ACC112 (cell line): ENCODE measurements at regions not wholly inside any gene's neighbourhood (a gene's known extent, or its start where the extent isn't known, plus 50 kb on each side); places are given as distances from the start of the nearest gene placed in this dataset.

ENCODE experiments used
- H2AFZ ChIP-seq: fragments of 200-600 bp; sonication (generic); one replicate; pipeline ENCODE4 v1.6.0; 2017; ENCODE audit warnings: antibody characterized with exemption, low read length; ENCODE audit not compliant: unreplicated experiment
- H3K27ac ChIP-seq: fragments of 200-600 bp; sonication (generic); 2 replicates; pipeline ENCODE4 v1.5.1; 2014; ENCODE audit warnings: low read depth, mild to moderate bottlenecking, antibody characterized with exemption, low read length, moderate library complexity
- H3K27me3 ChIP-seq: fragments of 200-600 bp; sonication (generic); 2 replicates; pipeline ENCODE4 v1.6.1; 2014; ENCODE audit warnings: mild to moderate bottlenecking, antibody characterized with exemption, low read length, moderate library complexity, mixed read lengths; ENCODE audit not compliant: insufficient read depth
- H3K36me3 ChIP-seq: fragments of 200-600 bp; sonication (generic); 2 replicates; pipeline ENCODE4 v1.6.1; 2016; ENCODE audit warnings: mild to moderate bottlenecking, antibody characterized with exemption, low read length, moderate library complexity, mixed read lengths; ENCODE audit not compliant: insufficient read depth
- H3K4me1 ChIP-seq: fragments of 200-600 bp; sonication (generic); one replicate; pipeline ENCODE4 v1.6.1; 2016; ENCODE audit warnings: low read length, mixed read lengths; ENCODE audit not compliant: insufficient read depth, unreplicated experiment, control insufficient read depth
- H3K4me3 ChIP-seq: fragments of 200-600 bp; sonication (generic); 2 replicates; pipeline ENCODE4 v1.5.1; 2014; ENCODE audit warnings: mild to moderate bottlenecking, low read depth, low read length
- H3K79me2 ChIP-seq: fragments of 200-600 bp; sonication (generic); one replicate; pipeline ENCODE4 v1.6.0; 2016; ENCODE audit warnings: low read length; ENCODE audit not compliant: control insufficient read depth, unreplicated experiment, insufficient read depth

DNA sequence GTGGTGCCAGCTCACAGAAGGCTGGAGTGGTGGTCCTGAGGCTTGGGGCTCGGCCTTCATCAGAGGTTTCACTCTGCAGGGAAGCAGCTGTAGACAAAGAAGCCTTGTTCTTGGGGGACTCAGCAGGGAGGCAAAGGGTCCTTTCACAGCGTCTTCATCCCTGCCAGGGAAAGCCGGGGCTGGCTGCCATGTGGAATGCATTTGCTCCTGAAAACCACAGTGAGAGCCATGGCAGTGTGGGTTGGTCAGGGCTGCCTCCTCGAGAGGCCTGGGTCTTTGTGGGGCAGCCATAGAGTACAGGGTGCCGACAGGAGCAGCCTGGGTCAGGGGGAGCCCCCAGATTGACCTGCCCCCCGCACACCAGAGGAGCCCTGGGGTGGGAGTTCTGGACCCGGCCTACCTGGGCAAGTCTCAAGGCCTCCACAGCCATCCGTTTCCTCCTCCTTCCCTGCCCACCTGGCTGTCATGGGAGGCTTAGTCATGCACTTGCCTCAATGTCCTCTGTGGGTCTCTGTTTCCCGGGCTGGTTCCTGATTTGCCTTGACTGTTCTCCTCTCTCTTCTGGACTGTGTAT is 144.0 kb downstream of the CDC5L start:
- no peaks in the 10 kb centered on the region for H3K79me2 ChIP-seq
- H3K27ac ChIP-seq: no peak overlapping the region
- H3K27me3 ChIP-seq: peaks cover 14% of the 10 kb centered on the region
- no peak overlapping the region for H2AFZ ChIP-seq
- H3K4me3 ChIP-seq: no peak overlapping the region
- no peaks in the 10 kb centered on the region for H3K36me3 ChIP-seq
- H3K4me1 ChIP-seq: no peaks in the 10 kb centered on the region

DNA sequence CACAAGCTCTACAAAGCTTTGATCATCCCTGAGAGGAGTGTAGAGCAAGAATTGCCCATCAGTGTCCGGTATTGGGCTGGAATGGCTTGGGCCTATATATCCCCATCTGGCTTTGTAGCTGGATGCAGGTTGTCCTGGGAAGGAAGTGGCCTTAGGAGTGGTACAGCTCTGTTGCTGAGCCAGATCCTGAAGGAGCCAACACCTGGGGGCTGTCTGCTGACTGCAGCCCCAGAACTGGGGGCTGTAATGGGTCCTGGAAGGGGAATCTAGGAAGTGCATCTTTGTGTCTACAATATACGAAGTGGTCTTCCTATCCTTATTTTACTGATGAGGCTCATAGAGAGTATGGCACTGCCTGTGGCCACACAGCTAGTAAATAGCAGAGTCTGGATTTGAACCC is 145.9 kb downstream of the CDC5L start:
- Histone ChIP-seq H3K4me1 (no peaks in the 10 kb centered on the region), H3K79me2 (no peaks in the 10 kb centered on the region), H3K4me3 (no peak overlapping the region), H3K36me3 (no peaks in the 10 kb centered on the region), H2AFZ (no peak overlapping the region), H3K27ac (no peak overlapping the region), H3K27me3 (peaks cover 14% of the 10 kb centered on the region)

DNA sequence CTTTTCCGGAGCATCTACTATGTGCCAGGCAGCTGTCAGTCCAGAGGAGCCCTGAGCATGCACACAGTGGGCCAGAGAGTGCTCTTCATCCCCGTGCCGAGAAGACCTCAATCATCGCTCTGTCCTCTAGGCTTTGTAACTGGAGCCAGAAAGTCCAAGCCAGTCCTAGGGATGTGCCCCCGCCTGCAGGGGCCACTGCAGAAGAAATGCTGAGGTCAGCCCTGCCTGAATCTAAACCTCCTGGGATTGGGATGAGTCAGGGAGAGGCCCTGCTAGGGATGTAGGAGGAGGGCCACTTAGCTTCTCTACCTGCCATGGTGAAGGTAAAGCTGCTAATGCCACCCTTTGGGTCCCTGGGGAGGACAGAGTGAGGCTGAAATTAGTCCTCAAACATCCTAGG is 146.8 kb downstream of the CDC5L start:
- Histone ChIP-seq H3K4me1 (no peaks in the 10 kb centered on the region), H3K79me2 (no peaks in the 10 kb centered on the region), H3K27ac (no peak overlapping the region), H3K27me3 (peaks cover 10% of the 10 kb centered on the region), H2AFZ (no peak overlapping the region), H3K36me3 (no peaks in the 10 kb centered on the region), H3K4me3 (no peak overlapping the region)

DNA sequence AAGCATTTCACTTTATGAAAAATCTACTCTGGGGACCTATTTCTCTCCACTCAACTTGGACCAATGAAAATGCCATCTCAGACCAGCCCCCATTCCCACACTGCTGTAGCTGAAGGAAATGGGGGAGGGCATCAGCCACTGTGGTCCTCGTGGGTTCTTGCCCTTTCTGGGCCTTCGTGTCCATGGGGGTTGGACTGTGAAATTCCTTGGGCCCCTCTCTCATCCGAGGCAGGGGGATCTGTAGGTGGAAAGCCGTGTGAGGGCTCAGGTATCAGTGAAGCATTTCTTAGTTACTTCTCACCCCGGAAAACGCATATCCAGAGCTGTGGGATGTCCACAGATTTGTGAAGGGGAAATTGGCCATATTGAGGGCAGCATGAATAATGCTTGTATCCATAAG is 147.9 kb downstream of the CDC5L start:
- Histone ChIP-seq H3K27me3 (no peaks in the 10 kb centered on the region; the same call in 1 of the 2 replicates), H2AFZ (no peak overlapping the region), H3K4me3 (no peak overlapping the region), H3K79me2 (no peaks in the 10 kb centered on the region), H3K27ac (no peak overlapping the region), H3K36me3 (no peaks in the 10 kb centered on the region), H3K4me1 (no peaks in the 10 kb centered on the region)

DNA sequence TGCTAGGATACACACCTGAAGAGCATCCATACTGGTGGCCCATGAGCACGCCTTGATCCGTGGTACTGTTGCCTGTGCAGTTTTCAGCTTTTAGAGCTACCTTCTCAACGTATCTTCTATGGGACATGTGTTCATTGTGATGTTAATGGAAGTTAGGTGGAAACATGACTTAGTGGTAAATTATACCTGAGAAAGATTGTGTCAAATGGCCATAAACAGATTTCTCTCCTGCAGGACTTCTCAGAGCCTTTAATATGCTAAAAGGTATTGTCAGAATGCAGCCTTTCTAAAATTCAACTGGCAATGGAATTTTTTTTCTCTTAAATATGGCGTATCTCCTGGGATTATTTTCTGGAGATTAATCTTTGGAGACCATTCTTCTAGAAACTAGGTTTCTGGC is 148.5 kb downstream of the CDC5L start:
- no peaks in the 10 kb centered on the region for H3K79me2 ChIP-seq

DNA sequence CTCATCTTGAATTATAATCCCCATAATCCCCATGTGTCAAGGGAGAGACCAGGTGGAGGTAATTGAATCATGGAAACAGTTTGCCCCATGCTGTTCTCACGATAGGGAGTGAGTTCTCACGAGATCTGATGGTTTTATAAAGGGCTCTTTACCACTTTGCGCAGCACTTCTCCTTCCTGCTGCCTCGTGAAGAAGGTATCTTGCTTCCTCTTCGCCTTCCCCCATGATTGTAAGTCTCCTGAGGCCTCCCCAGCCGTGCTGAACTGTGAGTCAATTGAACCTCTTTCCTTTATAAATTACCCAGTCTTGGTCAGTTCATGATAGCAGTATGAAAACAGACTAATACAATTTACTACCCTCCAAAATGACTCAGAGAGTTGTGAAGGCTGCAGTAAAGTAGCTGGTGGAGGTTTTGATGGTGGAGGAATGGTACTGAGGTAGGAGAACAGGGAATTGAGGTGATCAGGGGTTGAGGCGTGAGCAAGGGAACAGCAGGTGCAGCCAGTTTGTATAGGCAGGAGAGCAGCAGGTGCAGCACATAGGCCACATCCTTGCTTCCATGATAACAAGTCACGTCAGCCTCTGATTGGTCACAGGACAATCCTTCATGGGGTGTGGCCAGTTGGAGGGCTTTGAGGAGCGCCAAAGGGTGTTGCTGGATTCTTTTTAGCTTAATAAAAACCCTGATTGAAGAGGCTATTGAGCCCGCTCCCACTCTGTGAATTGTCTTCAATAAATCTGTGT is 150.0 kb downstream of the CDC5L start:
- Histone ChIP-seq H3K27ac (no peak overlapping the region), H3K36me3 (no peaks in the 10 kb centered on the region), H3K4me3 (no peak overlapping the region), H2AFZ (no peak overlapping the region), H3K27me3 (no peaks in the 10 kb centered on the region), H3K79me2 (no peaks in the 10 kb centered on the region), H3K4me1 (peaks cover 4% of the 10 kb centered on the region)

More for the DNA sequence above, 148.5 kb downstream of the CDC5L start:
- Histone ChIP-seq H2AFZ (no peak overlapping the region), H3K36me3 (no peaks in the 10 kb centered on the region), H3K27ac (no peak overlapping the region), H3K4me3 (no peak overlapping the region), H3K27me3 (no peaks in the 10 kb centered on the region), H3K4me1 (no peaks in the 10 kb centered on the region)

- Histone ChIP-seq H3K4me3 (no peak overlapping the region), H3K27me3 (no peaks in the 10 kb centered on the region), H3K4me1 (peaks cover 4% of the 10 kb centered on the region), H3K79me2 (no peaks in the 10 kb centered on the region), H3K27ac (no peak overlapping the region), H2AFZ (no peak overlapping the region), H3K36me3 (no peaks in the 10 kb centered on the region)
These were observed 150.8 kb downstream of the CDC5L start for GRCh38 chr6:44538131-44538806.

GRCh38 chr6:44538807-44539201 is 151.3 kb downstream of the CDC5L start:
- H2AFZ ChIP-seq: no peak overlapping the region
- H3K4me3 ChIP-seq: no peak overlapping the region
- no peak overlapping the region for H3K27ac ChIP-seq
- no peaks in the 10 kb centered on the region for H3K36me3 ChIP-seq
- H3K27me3 ChIP-seq: no peaks in the 10 kb centered on the region
- peaks cover 4% of the 10 kb centered on the region for H3K4me1 ChIP-seq
- no peaks in the 10 kb centered on the region for H3K79me2 ChIP-seq

- H2AFZ ChIP-seq: no peak overlapping the region
- no peaks in the 10 kb centered on the region for H3K27me3 ChIP-seq
- no peaks in the 10 kb centered on the region for H3K79me2 ChIP-seq
These were observed 152.3 kb downstream of the CDC5L start for GRCh38 chr6:44539701-44540355.

GRCh38 chr6:44540881-44541280 is 153.4 kb downstream of the CDC5L start:
- Histone ChIP-seq H3K36me3 (no peaks in the 10 kb centered on the region), H2AFZ (no peak overlapping the region), H3K4me3 (no peak overlapping the region), H3K27me3 (peaks cover 3% of the 10 kb centered on the region), H3K79me2 (no peaks in the 10 kb centered on the region), H3K4me1 (peaks cover 4% of the 10 kb centered on the region), H3K27ac (no peak overlapping the region)

More at GRCh38 chr6:44539701-44540355, 152.3 kb downstream of the CDC5L start:
- no peak overlapping the region for H3K4me3 ChIP-seq
- H3K27ac ChIP-seq: no peak overlapping the region
- no peaks in the 10 kb centered on the region for H3K36me3 ChIP-seq
- peaks cover 4% of the 10 kb centered on the region for H3K4me1 ChIP-seq
